HT1080 (cell line): ENCODE measurements at regions not wholly inside any gene's neighbourhood (a gene's known extent, or its start where the extent isn't known, plus 50 kb on each side); places are given as distances from the start of the nearest gene placed in this dataset.

Experiments
- DNase-seq: peaks from one replicate; pipeline ENCODE4 v3.0.0-alpha.2; 2015; ENCODE audit warnings: low read depth

GRCh38 chr1:30409476-30410152 is 313.8 kb downstream of the MATN1 start:
- no peak for DNase-seq

- DNase-seq, result no peak
Measured at GRCh38 chr1:30407865-30408580, 315.4 kb downstream of the MATN1 start.

- DNase-seq, result no peak
Measured at GRCh38 chr1:30406996-30407864, 316.2 kb downstream of the MATN1 start.

DNA sequence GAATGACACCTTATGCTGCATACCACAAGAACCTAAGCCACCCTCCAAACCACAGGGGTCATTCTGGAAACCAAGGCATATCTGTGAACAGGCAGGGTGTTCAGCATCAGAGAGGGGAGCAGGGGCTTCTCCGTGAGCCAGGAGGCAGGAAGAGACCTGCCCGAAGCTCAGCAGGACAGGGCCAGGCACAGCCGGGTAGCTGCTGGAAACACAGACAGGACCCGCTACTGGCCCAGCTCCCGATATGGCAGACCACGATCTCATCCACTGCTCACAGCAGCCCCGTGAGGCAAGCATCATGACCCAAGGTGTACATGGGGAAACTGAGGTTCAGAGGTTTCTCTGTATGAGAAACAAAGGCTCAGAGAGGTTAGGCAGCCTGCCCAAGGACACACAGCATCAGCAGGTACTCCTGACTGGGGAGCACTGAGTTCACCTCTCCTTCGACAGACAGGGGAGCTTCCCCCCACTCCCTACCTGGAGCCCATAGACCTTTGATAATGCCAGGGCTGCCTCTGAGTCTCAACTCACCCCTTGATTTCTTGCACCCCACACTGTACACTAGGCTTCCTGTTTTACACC is 317.7 kb downstream of the MATN1 start:
- no peak for DNase-seq

DNA sequence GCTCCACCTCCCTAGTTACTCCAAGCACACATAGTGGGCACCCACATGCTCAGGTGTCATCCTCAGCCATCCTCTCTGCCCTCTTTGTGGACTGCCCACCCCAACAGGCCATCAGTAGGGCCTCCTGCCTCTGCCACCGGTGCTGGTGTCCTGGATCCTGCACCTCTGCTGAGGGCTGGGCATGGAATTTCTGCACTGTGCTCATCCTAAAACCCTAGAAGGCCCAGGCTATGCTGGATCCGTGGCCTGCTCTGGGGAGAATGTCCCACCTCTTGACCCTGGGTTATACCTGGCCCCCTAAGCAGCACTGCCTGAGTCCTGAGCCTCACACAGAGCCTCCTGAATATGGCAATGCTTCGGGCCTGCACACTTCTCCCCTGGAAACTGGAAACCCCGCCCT is 318.3 kb downstream of the MATN1 start:
- DNase-seq, result no peak

GRCh38 chr1:30404341-30404740 is 319.0 kb downstream of the MATN1 start:
- no peak for DNase-seq

DNA sequence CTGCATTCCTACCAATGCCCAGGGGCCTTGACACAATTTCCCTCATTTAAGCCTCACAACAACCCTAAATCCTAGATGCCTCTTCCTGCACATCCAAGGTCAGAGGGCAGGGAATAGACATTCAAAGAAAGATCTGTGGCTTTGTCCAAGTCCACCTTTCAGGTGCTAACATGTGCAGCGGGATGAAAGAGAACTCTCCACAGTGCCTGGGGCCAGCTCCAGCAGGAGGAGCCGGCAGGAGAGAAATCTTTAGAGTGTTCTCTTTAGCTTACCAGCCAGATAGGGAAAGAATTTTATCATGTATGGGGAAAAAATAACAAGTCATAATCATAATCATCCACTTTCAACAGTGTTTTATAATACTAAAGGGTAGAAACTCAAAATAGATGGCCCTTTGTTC is 319.7 kb downstream of the MATN1 start:
- DNase-seq, result no peak

DNA sequence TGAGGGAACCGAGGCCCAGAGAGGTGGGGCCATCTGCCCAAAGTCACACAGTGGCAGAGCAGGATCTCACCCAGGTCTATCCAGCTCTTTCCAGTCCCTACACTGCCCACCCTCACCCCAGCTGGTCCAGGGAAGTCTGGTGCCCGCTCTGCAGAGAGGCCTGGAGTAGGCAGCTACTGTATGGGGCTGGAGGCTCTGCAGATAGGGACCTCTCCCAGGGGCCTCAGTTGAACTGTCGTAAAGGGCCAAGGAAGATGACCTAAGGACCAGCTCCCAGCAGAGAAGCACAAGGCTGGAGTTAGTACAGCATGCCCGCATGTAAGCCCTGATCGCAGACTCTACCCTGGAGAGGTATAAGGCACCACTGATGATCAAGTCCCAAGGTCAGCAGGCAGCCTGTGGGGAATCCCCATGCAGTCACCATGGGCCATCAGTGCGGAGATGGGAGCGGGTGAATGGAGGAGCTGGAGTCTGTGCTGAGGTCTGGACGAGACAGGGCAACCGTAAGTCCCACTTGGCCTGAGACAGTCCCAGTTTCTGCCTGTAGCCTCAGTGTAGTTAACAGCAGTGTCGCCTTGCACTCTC is 320.2 kb downstream of the MATN1 start:
- DNase-seq, result no peak

GRCh38 chr1:30402031-30402430 is 321.4 kb downstream of the MATN1 start:
- DNase-seq, result no peak

DNA sequence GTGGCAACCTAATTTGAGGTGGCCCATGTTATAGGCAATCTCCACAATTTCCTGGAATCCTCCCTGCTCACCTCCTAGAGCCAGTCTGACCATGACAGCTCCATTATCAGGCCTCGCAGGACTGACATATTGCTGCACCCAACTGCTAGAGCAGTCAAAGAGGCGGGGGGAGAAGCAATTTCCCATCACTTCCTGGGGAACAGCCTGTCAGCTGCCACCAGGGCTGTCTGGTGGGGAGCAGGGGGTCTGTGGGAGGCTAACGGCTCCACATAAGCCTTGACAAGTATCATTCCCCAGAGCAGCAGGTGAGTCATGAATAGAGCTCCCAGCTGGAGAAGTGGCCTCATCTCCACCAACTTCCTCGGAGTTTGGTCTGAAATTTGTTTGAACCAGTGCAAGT is 322.9 kb downstream of the MATN1 start:
- no peak for DNase-seq

- no peak for DNase-seq
Measured at GRCh38 chr1:30399026-30399425, 324.4 kb downstream of the MATN1 start.

GRCh38 chr1:30397576-30397975 is 325.8 kb downstream of the MATN1 start:
- no peak for DNase-seq

DNA sequence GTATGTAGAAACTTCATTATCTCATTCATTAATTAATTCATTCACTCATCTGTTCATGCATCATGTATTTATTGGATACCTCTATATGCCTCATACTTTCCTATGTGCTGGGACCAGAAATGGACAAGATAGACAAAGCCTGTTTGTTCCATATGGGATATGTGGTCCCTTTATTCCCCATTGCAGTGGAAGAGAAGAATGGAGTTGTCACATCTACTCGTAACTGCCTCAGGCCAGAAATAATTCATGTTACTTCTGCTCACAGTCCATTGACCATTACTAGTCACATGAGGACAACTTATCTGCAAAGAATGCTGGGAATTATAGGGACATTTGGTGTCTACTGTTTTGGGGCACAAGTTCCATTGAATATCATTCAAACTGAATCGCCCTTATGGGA is 327.8 kb downstream of the MATN1 start:
- no peak for DNase-seq

GRCh38 chr1:30388386-30388785 is 335.0 kb downstream of the MATN1 start:
- DNase-seq, result no peak

GRCh38 chr1:30386156-30386926 is 337.0 kb downstream of the MATN1 start:
- no peak for DNase-seq

DNA sequence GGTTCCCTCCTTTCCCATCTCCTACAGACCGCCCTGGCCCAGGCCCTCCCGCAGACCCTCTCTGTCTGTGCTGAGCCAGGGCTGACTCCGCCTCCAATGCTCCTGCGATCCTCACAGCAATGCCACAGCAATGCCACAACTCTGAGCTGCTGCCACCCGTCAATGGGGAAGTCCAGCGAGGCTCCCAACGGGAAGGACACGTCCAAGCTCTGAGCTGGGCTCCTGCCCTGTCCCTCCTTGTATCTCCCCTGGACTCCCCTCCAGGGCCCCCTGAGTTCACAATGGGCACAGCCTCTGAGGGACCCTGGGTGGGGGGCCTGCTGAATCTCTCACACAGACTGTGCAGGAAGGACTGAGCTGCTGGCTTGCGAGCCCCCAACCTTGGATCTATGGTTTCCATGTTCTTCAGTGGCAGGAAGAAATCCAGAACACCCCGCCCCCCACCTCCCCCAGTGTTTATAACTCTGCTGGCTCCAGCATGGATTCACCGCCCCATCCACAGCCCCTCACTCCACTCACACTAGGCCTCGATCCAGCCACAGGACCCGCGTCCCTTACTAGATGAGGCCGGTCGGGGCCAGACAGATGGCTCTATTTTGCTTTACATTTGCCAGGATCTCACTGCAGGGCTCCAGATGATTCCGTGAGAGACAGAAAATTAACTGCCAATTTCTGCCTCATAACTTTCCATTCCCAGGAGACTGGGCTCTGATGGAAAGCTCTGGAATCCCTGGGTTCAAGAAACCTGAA is 338.0 kb downstream of the MATN1 start:
- no peak for DNase-seq

DNA sequence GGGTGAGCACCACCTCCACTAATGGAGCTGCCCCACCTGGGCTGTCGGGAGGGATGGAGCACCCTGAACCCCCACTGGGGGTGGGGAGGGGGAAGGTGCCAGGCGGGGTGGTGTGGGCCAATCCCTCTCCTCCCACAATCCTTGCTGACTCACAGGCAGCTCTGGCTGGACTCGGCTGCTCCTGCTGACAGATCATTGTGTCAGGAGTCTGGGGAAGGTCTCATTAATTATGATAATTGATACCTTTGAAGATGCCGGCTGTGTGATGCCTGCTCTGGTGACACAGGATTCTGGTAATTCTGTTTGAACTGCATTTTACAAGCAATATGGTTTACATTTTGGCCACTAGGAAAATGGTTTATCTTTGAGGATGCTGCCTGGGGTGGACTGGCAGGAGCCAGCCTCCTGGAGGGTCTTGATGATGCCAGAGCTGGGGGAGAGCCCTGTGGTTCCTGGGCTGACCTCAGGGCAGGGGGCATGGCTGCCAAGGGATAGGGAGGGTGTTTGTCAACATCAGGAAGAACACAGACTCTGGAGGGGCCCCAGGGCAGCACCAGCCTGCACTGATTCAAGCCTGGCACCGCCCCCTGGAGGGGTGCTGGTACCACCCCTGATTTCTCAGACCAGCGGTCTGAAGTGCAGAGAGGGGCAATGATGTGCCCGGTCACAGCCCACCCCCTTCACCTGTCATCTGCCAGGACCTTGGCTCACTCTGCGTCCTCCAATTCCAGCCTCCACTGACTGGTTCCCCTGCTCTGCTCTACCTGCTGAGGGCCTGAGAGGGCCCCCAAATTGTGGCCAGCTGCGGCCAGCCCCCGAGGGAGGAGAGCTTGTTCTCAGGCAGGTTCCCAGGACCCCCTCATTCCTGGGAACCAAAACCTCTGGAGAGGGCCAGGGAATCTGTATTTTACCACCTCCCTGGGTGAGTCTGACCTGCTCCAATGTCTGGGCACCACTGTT is 338.8 kb downstream of the MATN1 start:
- no peak for DNase-seq

GRCh38 chr1:30383221-30383711 is 340.1 kb downstream of the MATN1 start:
- no peak for DNase-seq

DNA sequence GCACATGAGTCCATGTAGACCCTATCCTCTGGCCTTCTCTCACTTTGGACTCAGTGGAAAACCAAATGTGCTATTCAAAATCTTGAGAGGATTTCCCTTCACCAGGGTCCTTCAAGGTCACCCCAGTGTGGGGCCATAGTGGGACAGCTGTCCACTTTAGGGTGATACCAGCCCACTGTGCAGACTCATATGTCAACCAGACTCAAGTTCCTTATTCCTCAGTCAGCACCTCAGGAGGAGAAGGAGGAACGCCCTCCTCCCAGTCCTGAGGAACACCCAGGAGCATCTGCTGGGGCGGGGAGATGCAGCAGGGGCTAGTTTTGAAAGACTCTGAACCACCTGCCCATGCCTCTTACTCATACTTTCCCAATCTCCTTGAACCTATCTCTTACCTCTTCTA is 340.9 kb downstream of the MATN1 start:
- no peak for DNase-seq
